Gastrocnemius medialis (tissue), 4 donors: ENCODE measurements at regions not wholly inside any gene's neighbourhood (a gene's known extent, or its start where the extent isn't known, plus 50 kb on each side); places are given as distances from the start of the nearest gene placed in this dataset.

Experiments used
- ATAC-seq, 2 donors: fragments of 150-250 bp; one replicate each; pipeline ENCODE4 v1.9.1; 2016
- DNase-seq, 2 donors: peaks; one replicate each; pipeline ENCODE4 v3.0.0-alpha.2; 2019
- H3K27ac ChIP-seq, 4 donors: fragments of 200-600 bp; sonication (generic); 1 replicate in 1 of 4; 2 replicates in 3 of 4; pipeline ENCODE4 v1.5.1; 2016 to 2018; ENCODE audit warnings: mild to moderate bottlenecking in 2 of 4, moderate library complexity in 1 of 4
- H3K27me3 ChIP-seq, 3 donors: fragments of 200-600 bp; sonication (generic) in 2 of 3; 1 replicate in 1 of 3; 2 replicates in 2 of 3; pipeline versions ENCODE4 v1.5.1 to v1.6.0; 2016 to 2019; ENCODE audit warnings: mild to moderate bottlenecking in 1 of 3, moderate library complexity in 1 of 3
- H3K36me3 ChIP-seq, 2 donors: fragments of 200-600 bp; sonication (generic) in 1 of 2; one replicate each; pipeline ENCODE4 v1.5.1; 2017 to 2018
- H3K4me1 ChIP-seq, 2 donors: fragments of 200-600 bp; sonication (generic) in 1 of 2; one replicate each; pipeline ENCODE4 v1.5.1; 2016 to 2017; ENCODE audit warnings: mild to moderate bottlenecking in 2 of 2
- H3K4me3 ChIP-seq, 4 donors: fragments of 200-600 bp; sonication (generic) in 3 of 4; 1 replicate in 1 of 4; 2 replicates in 3 of 4; pipeline ENCODE4 v1.5.1; 2016 to 2019; ENCODE audit warnings: mild to moderate bottlenecking in 2 of 4
- H3K9me3 ChIP-seq, 3 donors: fragments of 200-600 bp; sonication (generic) in 2 of 3; 1 replicate in 1 of 3; 2 replicates in 2 of 3; pipeline ENCODE4 v1.5.1; 2016 to 2019
- CTCF ChIP-seq, 5 experiments: fragments of 450-650 bp in 3 of 5; fragments of 200-600 bp in 2 of 5; sonication (generic) in 2 of 5; IDR thresholded peaks in 4 of 5; conservative IDR thresholded peaks in 1 of 5; 1 replicate in 4 of 5; 2 replicates in 1 of 5; pipeline ENCODE4 v1.5.1; 2016 to 2019; ENCODE audit warnings: antibody characterized with exemption in 5 of 5, mild to moderate bottlenecking in 3 of 5, moderate library complexity in 3 of 5
- POLR2A ChIP-seq, 2 donors: fragments of 450-650 bp; IDR thresholded peaks; one replicate each; pipeline ENCODE4 v1.6.1; 2017; ENCODE audit warnings: antibody characterized with exemption in 2 of 2, mild to moderate bottlenecking in 2 of 2, moderate library complexity in 2 of 2
- in situ Hi-C, 4 donors: fragments of 200-750 bp; cut with MboI; loops; one replicate each; pipeline versions ENCODE4 v1.15.0 to v1.8.0; 2017; ENCODE audit warnings: low sequenced_read_pairs in 4 of 4
- intact Hi-C: fragments of 100-400 bp; cut with DNase I; formaldehyde crosslinking; loops from one replicate; pipeline ENCODE4 v1.15.1; 2023; ENCODE audit warnings: low total_unique reads

- no peaks in the 10 kb centered on the region for H3K27me3 ChIP-seq
- no peak overlapping the region for H3K27ac ChIP-seq
- intact Hi-C loops = no loop called here
- in situ Hi-C loops = no loop called here
- no peaks in the 10 kb centered on the region for H3K4me1 ChIP-seq
- H3K36me3 ChIP-seq = no peaks in the 10 kb centered on the region
- no peak for TF ChIP-seq POLR2A (IDR thresholded peaks at IDR 0.05)
- TF ChIP-seq CTCF (IDR thresholded peaks at IDR 0.05 in 4 of 5, conservative IDR thresholded peaks at IDR 0.05 in 1 of 5) = no peak
- no peak overlapping the region for H3K4me3 ChIP-seq
- DNase-seq (no peak), ATAC-seq (no peak)
- no peaks in the 10 kb centered on the region for H3K9me3 ChIP-seq
These were observed 314.3 kb upstream of the RTL1 start for GRCh38 chr14:101217616-101218371.

GRCh38 chr14:101219896-101220703 is 316.6 kb upstream of the RTL1 start:
- Histone ChIP-seq H3K4me3 (no peak overlapping the region), H3K36me3 (no peaks in the 10 kb centered on the region), H3K9me3 (no peaks in the 10 kb centered on the region), H3K4me1 (no peaks in the 10 kb centered on the region), H3K27me3 (no peaks in the 10 kb centered on the region), H3K27ac (no peak overlapping the region)
- DNase-seq (no peak), ATAC-seq (no peak)
- in situ Hi-C loops (no loop called here), intact Hi-C loops (no loop called here)
- TF ChIP-seq POLR2A (IDR thresholded peaks at IDR 0.05) (no peak), CTCF (IDR thresholded peaks at IDR 0.05 in 4 of 5, conservative IDR thresholded peaks at IDR 0.05 in 1 of 5) (no peak)

GRCh38 chr14:101220921-101221510 is 317.5 kb upstream of the RTL1 start:
- ATAC-seq (no peak), DNase-seq (no peak)
- Histone ChIP-seq H3K27me3 (no peaks in the 10 kb centered on the region), H3K27ac (no peak overlapping the region), H3K4me3 (no peak overlapping the region), H3K4me1 (no peaks in the 10 kb centered on the region), H3K36me3 (no peaks in the 10 kb centered on the region), H3K9me3 (no peaks in the 10 kb centered on the region)
- intact Hi-C loops = no loop called here
- TF ChIP-seq POLR2A (IDR thresholded peaks at IDR 0.05) = no peak
- no peak for TF ChIP-seq CTCF (IDR thresholded peaks at IDR 0.05 in 4 of 5, conservative IDR thresholded peaks at IDR 0.05 in 1 of 5)
- in situ Hi-C loops = no loop called here

- no peaks in the 10 kb centered on the region for H3K27me3 ChIP-seq
- no peaks in the 10 kb centered on the region for H3K4me1 ChIP-seq
- in situ Hi-C loops (no loop called here), intact Hi-C loops (no loop called here)
- H3K27ac ChIP-seq = no peak overlapping the region
- no peak overlapping the region for H3K4me3 ChIP-seq
- no peak for ATAC-seq
- no peaks in the 10 kb centered on the region for H3K36me3 ChIP-seq
- no peak for DNase-seq
- no peaks in the 10 kb centered on the region for H3K9me3 ChIP-seq
- TF ChIP-seq CTCF (IDR thresholded peaks at IDR 0.05 in 4 of 5, conservative IDR thresholded peaks at IDR 0.05 in 1 of 5) = no peak
- no peak for TF ChIP-seq POLR2A (IDR thresholded peaks at IDR 0.05)
These were observed 318.1 kb upstream of the RTL1 start for GRCh38 chr14:101221549-101222160.
